Nephron (organoid): ENCODE measurements at regions not wholly inside any gene's neighbourhood (a gene's known extent, or its start where the extent isn't known, plus 50 kb on each side); places are given as distances from the start of the nearest gene placed in this dataset.

ENCODE experiments used
- H3K27ac Mint-ChIP-seq, 3 experiments: 2 replicates each; pipeline ENCODE4 v1.8.0; 2020; ENCODE audit warnings: mixed read lengths in 3 of 3, mild to moderate bottlenecking in 2 of 3, moderate library complexity in 1 of 3
- H3K27me3 Mint-ChIP-seq: 2 replicates; pipeline ENCODE4 v1.8.0; 2021; ENCODE audit warnings: low read depth, mild to moderate bottlenecking, moderate library complexity, mixed read lengths
- H3K36me3 Mint-ChIP-seq: 2 replicates; pipeline ENCODE4 v1.8.0; 2020; ENCODE audit warnings: low read depth, mixed read lengths
- H3K4me1 Mint-ChIP-seq: 2 replicates; pipeline ENCODE4 v1.8.0; 2020; ENCODE audit warnings: mixed read lengths
- H3K4me3 Mint-ChIP-seq, 3 experiments: 2 replicates each; pipeline ENCODE4 v1.8.0; 2020; ENCODE audit warnings: mild to moderate bottlenecking in 3 of 3, mixed read lengths in 3 of 3, moderate library complexity in 2 of 3
- H3K9me3 Mint-ChIP-seq: 2 replicates; pipeline ENCODE4 v1.8.0; 2020; ENCODE audit warnings: mixed read lengths
- TF ChIP-seq, protein P1 (sequence below), 3 experiments: fragments of 200-600 bp; sonication (generic); IDR thresholded peaks; one replicate each; pipeline ENCODE4 v1.5.0; 2021; ENCODE audit warnings: antibody characterized with exemption in 3 of 3; ENCODE audit not compliant: unreplicated experiment in 3 of 3

DNA sequence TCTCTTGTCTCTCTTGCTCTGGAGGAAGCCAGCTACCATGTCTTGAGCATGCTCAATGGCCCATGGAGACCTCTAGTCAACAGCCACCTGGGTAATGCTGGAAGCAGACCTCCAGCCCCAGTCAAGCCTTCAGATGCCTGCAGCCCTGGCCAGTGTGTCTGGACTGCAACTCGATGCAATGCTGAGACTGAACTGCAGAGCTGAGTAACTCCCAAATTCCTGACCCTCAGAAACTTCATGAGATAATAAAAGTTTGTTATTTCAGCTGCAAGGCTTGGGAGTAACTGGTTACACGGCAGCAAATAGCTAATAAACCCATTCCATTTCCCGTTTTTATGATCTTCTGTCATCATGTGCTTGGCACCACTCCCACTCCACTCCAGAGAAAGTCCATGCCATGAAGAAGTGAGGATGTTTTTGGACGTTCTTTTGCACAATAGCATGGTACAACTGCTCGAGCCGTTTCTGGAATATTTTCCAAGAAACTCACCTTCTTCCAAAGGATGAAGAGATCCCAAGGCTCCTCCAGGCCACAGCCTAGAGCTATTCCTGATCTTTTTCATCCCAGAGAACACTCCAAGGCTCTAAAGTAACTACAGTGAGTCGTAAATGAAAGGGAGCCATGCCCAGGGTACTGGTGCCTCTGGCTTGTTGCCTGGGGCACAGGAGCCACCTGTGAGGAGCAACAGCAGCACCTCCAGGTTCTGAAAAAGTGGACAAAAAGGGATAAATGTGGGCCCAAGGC lies 72.0 kb upstream of the KLF13 start:
- Mint-ChIP-seq H3K9me3 (peaks cover 5% of the 10 kb centered on the region), H3K27ac (peak overlapping the region; percentile 81 to 98 (median 97)), H3K4me3 (peak overlapping the region in 2 of 3 experiments; percentile 45 to 64), H3K36me3 (peaks cover 3% of the 10 kb centered on the region), H3K27me3 (peaks cover 11% of the 10 kb centered on the region), H3K4me1 (peaks cover 14% of the 10 kb centered on the region)
- TF ChIP-seq, protein P1, sequence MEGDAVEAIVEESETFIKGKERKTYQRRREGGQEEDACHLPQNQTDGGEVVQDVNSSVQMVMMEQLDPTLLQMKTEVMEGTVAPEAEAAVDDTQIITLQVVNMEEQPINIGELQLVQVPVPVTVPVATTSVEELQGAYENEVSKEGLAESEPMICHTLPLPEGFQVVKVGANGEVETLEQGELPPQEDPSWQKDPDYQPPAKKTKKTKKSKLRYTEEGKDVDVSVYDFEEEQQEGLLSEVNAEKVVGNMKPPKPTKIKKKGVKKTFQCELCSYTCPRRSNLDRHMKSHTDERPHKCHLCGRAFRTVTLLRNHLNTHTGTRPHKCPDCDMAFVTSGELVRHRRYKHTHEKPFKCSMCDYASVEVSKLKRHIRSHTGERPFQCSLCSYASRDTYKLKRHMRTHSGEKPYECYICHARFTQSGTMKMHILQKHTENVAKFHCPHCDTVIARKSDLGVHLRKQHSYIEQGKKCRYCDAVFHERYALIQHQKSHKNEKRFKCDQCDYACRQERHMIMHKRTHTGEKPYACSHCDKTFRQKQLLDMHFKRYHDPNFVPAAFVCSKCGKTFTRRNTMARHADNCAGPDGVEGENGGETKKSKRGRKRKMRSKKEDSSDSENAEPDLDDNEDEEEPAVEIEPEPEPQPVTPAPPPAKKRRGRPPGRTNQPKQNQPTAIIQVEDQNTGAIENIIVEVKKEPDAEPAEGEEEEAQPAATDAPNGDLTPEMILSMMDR (IDR thresholded peaks at IDR 0.05; ENCODE audit: unreplicated experiment in 3 of 3), result peak in 1 of 3 experiments; percentile 12

DNA sequence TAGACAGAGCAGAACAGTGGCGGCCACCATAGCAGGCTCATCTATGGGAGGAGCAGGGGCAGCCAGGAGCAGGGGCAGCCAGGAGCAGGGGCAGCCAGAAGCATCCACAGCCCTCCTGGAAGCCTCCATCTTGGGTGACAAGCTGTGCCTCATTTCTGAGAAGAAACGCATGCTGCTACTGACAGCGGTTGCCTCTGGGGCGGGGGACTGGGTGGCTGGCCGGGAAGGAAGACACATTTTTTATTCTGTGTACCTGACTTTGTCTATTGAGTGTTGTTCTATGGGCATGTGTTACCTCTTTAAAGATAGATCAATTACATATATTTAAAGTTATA lies 71.5 kb upstream of the KLF13 start:
- TF ChIP-seq, protein P1 (IDR thresholded peaks at IDR 0.05; ENCODE audit: unreplicated experiment in 3 of 3), result no peak
- Mint-ChIP-seq H3K4me3 (no peak overlapping the region), H3K27ac (peak overlapping the region; percentile 81 to 98 (median 97)), H3K9me3 (peaks cover 5% of the 10 kb centered on the region), H3K4me1 (peaks cover 14% of the 10 kb centered on the region), H3K36me3 (peaks cover 3% of the 10 kb centered on the region), H3K27me3 (peaks cover 11% of the 10 kb centered on the region)

DNA sequence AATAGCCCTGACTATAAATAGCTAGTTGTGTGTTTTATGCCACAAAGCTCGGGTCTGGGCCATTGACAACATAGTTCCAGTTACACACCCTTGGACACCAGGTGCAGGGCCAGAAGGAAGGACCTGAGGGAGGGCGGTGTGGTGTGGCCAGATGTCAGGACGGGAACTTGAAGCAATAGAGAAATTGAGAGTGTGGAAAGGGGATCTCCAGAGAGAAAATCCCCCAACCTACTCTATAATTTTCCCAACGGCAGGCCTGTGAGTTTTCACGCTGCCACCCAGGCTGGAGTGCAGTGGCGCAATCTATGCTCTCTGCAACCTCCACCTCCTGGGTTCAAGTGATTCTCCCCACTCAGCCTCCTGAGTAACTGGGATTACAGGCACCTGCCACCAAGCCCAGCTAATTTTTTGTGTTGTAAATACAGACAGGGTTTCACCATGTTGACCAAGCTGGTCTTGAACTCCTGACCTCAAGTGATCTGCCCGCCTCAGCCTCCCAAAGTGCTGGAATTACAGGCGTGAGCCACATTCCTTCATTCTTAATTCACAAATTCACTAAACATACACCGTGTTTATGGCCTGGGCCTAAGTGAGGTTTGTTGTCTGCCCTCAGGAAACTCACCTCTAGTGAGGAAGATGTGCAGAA lies 70.8 kb upstream of the KLF13 start:
- Mint-ChIP-seq H3K27me3 (peaks cover 15% of the 10 kb centered on the region), H3K4me1 (peaks cover 14% of the 10 kb centered on the region), H3K36me3 (peaks cover 3% of the 10 kb centered on the region), H3K9me3 (peaks cover 5% of the 10 kb centered on the region), H3K27ac (peak overlapping the region in 2 of 3 experiments; percentile 39 to 98), H3K4me3 (no peak overlapping the region)
- TF ChIP-seq, protein P1 (IDR thresholded peaks at IDR 0.05; ENCODE audit: unreplicated experiment in 3 of 3), result no peak

DNA sequence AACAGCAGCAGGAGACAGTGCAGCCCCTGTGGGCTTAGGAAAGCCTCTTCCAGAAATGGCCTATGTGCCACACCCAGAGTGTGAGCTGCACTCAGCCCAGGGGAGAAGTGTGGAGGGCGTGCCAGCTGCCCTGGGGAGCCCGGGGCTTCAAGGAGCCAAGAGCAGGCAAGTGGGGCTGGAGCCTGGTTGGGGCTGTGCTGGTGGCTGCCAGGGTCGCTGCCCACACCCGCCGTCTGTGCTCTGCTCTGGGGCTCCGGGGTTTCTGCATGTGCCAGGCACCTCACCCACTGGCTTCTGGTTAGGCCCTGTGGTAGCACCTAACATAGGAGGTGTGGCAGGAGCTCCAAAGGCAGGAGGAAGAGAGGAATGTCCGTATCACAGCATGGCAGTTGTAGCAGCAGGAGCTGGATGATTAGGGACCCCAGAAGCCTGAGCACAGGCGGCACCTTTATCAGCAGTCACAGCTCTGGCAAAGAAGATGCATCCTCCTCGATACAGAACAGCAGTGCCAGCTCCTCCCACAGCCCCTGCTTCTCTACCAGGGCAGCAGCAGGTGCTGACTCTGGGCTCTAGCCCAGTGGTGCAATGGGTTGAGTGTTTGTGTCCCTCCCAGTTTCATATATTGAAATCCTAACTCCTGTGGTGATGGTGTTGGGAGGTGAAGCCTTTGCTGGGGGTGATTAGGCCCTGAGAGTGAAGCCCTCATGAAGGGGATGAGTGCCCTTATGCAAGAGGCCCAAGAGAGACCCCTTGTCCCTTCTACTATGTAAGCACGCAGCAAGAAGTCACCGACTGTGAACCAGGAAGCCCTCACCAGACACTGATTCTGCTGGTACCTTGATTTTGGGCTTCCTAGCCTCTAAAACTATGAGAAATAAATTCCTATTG lies 70.0 kb upstream of the KLF13 start:
- peaks cover 11% of the 10 kb centered on the region for H3K27me3 Mint-ChIP-seq
- H3K4me3 Mint-ChIP-seq, result no peak overlapping the region
- H3K36me3 Mint-ChIP-seq, result peaks cover 3% of the 10 kb centered on the region
- peak overlapping the region in 2 of 3 experiments; percentile 47 to 59 for H3K27ac Mint-ChIP-seq
- TF ChIP-seq, protein P1 (IDR thresholded peaks at IDR 0.05; ENCODE audit: unreplicated experiment in 3 of 3), result no peak
- peaks cover 5% of the 10 kb centered on the region for H3K9me3 Mint-ChIP-seq
- peaks cover 18% of the 10 kb centered on the region for H3K4me1 Mint-ChIP-seq

DNA sequence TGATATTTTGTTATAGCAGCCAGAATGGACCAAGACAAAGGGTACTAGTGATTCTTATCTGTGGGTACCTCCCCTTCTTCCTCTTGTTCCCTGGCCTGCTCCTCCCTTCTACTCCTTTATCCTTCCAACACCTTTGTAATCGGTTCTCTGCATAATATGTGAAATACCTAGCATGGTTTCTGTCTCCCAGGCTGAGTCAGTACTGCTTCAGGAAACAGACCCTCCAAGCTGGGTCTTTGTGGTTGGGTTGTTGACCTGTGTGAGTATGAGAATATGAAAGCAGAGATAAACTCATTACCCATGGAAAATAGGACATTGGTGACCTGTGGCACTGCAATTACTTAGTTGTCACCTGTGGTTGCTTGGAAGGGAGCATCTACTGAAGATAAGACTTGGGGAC lies 69.3 kb upstream of the KLF13 start:
- peak overlapping the region in 2 of 3 experiments; percentile 47 to 59 for H3K27ac Mint-ChIP-seq
- no peak overlapping the region for H3K4me3 Mint-ChIP-seq
- H3K36me3 Mint-ChIP-seq, result peaks cover 3% of the 10 kb centered on the region
- TF ChIP-seq, protein P1 (IDR thresholded peaks at IDR 0.05; ENCODE audit: unreplicated experiment in 3 of 3), result no peak
- H3K27me3 Mint-ChIP-seq, result peaks cover 7% of the 10 kb centered on the region
- peaks cover 22% of the 10 kb centered on the region for H3K4me1 Mint-ChIP-seq
- H3K9me3 Mint-ChIP-seq, result peaks cover 5% of the 10 kb centered on the region
